C4-2B (cell line): ENCODE measurements at regions not wholly inside any gene's neighbourhood (a gene's known extent, or its start where the extent isn't known, plus 50 kb on each side); places are given as distances from the start of the nearest gene placed in this dataset.

Source experiments
- ZFX ChIP-seq: fragments of 450-650 bp; IDR thresholded peaks from 2 replicates; pipeline ENCODE4 v1.6.1; 2017
- TF ChIP-seq, protein P1 (sequence below): fragments of 450-650 bp; conservative IDR thresholded peaks from 2 replicates; pipeline ENCODE4 v1.5.1; 2017; ENCODE audit warnings: mild to moderate bottlenecking

DNA sequence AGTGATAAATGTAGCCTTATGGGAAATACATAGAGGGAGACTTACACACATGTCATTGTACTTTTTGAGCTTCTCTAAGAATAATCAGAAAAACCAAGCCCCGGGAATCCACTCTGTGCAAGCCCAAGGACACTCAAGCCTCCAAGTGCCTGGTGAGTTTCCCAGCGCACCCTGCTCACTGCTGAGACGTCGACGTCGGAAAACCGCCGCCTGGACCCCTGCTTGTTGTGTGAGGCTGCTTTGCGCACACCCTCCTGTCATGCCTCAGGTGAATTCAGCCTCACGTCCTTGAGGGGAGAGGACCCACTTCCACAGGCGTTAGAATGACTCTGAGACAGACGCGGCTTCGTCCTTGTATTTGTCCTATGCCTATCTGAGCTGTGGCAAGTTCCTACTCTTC lies 368.4 kb upstream of the AKR1E2 start:
- TF ChIP-seq, protein P1, sequence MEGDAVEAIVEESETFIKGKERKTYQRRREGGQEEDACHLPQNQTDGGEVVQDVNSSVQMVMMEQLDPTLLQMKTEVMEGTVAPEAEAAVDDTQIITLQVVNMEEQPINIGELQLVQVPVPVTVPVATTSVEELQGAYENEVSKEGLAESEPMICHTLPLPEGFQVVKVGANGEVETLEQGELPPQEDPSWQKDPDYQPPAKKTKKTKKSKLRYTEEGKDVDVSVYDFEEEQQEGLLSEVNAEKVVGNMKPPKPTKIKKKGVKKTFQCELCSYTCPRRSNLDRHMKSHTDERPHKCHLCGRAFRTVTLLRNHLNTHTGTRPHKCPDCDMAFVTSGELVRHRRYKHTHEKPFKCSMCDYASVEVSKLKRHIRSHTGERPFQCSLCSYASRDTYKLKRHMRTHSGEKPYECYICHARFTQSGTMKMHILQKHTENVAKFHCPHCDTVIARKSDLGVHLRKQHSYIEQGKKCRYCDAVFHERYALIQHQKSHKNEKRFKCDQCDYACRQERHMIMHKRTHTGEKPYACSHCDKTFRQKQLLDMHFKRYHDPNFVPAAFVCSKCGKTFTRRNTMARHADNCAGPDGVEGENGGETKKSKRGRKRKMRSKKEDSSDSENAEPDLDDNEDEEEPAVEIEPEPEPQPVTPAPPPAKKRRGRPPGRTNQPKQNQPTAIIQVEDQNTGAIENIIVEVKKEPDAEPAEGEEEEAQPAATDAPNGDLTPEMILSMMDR: no peak
- TF ChIP-seq ZFX: no peak
